SU-DHL-6 (cell line): ENCODE measurements at regions not wholly inside any gene's neighbourhood (a gene's known extent, or its start where the extent isn't known, plus 50 kb on each side); places are given as distances from the start of the nearest gene placed in this dataset.

Experiments used
- H2AFZ ChIP-seq: fragments of 200-600 bp; sonication (generic); 2 replicates; pipeline ENCODE4 v1.6.1; 2014; ENCODE audit warnings: low read depth, mild to moderate bottlenecking, moderate library complexity, mixed read lengths, antibody characterized with exemption, low read length; ENCODE audit not compliant: severe bottlenecking
- H3F3A ChIP-seq: fragments of 200-600 bp; shearing (Covaris generic); 2 replicates; pipeline ENCODE4 v1.6.0; 2016; ENCODE audit warnings: antibody characterized with exemption, mild to moderate bottlenecking; ENCODE audit not compliant: insufficient read depth
- H3K27ac ChIP-seq: fragments of 200-600 bp; sonication (generic); 2 replicates; pipeline ENCODE4 v1.5.1; 2016; ENCODE audit warnings: low read depth, mild to moderate bottlenecking, low read length, moderate library complexity, mixed read lengths
- H3K27me3 ChIP-seq: fragments of 200-600 bp; sonication (generic), shearing (Covaris generic); 2 replicates; pipeline ENCODE4 v1.6.0; 2014; ENCODE audit warnings: mild to moderate bottlenecking, low read length
- H3K36me3 ChIP-seq: fragments of 200-600 bp; sonication (generic); 2 replicates; pipeline ENCODE4 v1.6.1; 2014; ENCODE audit warnings: mild to moderate bottlenecking, low read length, mixed read lengths
- H3K4me2 ChIP-seq: fragments of 300-600, 200-600 bp; shearing (Covaris generic), sonication (generic); 2 replicates; pipeline ENCODE4 v1.6.0; 2014; ENCODE audit warnings: low read length, low read depth, mild to moderate bottlenecking; ENCODE audit not compliant: poor library complexity, severe bottlenecking
- H3K4me3 ChIP-seq: fragments of 200-600 bp; sonication (generic); 2 replicates; pipeline ENCODE4 v1.5.1; 2014; ENCODE audit warnings: antibody characterized with exemption, low read length, mild to moderate bottlenecking, mixed read lengths; ENCODE audit not compliant: insufficient read depth, poor library complexity, severe bottlenecking
- H3K79me2 ChIP-seq: fragments of 200-600 bp; sonication (generic); 2 replicates; pipeline ENCODE4 v1.6.1; 2014; ENCODE audit warnings: mild to moderate bottlenecking, low read length, moderate library complexity; ENCODE audit not compliant: insufficient read depth
- H3K9ac ChIP-seq: fragments of 200-600 bp; sonication (generic); 2 replicates; pipeline ENCODE4 v1.7.0; 2014; ENCODE audit warnings: mild to moderate bottlenecking, low read length
- H3K9me2 ChIP-seq: fragments of 200-600 bp; sonication (generic); replicated peaks from 2 replicates; pipeline ENCODE4 v1.6.1; 2014; ENCODE audit warnings: low read length; ENCODE audit not compliant: insufficient read depth
- H3K9me3 ChIP-seq: fragments of 200-600 bp; sonication (generic); 2 replicates; pipeline ENCODE4 v1.6.1; 2014; ENCODE audit warnings: low read length, mixed read lengths; ENCODE audit not compliant: insufficient read depth
- H4K20me1 ChIP-seq: fragments of 200-600 bp; sonication (generic); 2 replicates; pipeline ENCODE4 v1.6.1; 2014; ENCODE audit warnings: low read depth, mild to moderate bottlenecking, antibody characterized with exemption, low read length, moderate library complexity, mixed read lengths
- EZH2phosphoT487 ChIP-seq: fragments of 200-600 bp; sonication (generic), shearing (Covaris generic); conservative IDR thresholded peaks from 2 replicates; pipeline ENCODE4 v1.6.1; 2018; ENCODE audit warnings: mild to moderate bottlenecking, antibody characterized with exemption, low read length, moderate library complexity, mixed read lengths
- TF ChIP-seq, protein P1 (sequence below): fragments of 200-600 bp; sonication (generic); IDR thresholded peaks from one replicate; pipeline ENCODE4 v1.5.1; 2017; ENCODE audit warnings: antibody characterized with exemption, mild to moderate bottlenecking, low read length, moderate library complexity; ENCODE audit not compliant: insufficient read depth, poor library complexity, severe bottlenecking

DNA sequence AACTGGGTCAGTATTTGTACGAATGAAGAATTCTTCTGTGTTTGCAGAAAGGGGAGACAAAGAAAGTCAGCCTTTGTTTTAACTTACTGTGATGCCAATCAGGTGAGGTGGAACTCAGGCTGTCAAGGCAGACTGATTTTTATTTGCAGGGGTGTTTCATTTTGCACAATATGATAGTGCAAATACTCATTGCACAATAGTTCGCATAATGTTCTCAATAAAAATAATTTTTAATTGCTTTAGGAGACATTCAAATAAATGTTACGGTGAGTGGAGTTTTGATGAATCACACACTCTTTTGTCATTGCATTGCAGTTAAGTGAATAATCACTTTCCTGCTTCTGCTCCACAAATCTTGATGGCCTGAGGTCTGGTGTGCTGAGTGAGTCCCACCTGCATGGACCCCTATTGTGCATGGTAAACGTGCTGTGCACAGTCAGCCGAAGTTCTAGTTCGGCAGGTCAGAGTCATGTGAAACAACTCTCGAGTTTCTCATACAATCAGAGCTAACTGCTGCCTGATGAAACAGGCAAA, 141.3 kb upstream of the FZD8 start:
- no peak for TF ChIP-seq EZH2phosphoT487
- TF ChIP-seq, protein P1, sequence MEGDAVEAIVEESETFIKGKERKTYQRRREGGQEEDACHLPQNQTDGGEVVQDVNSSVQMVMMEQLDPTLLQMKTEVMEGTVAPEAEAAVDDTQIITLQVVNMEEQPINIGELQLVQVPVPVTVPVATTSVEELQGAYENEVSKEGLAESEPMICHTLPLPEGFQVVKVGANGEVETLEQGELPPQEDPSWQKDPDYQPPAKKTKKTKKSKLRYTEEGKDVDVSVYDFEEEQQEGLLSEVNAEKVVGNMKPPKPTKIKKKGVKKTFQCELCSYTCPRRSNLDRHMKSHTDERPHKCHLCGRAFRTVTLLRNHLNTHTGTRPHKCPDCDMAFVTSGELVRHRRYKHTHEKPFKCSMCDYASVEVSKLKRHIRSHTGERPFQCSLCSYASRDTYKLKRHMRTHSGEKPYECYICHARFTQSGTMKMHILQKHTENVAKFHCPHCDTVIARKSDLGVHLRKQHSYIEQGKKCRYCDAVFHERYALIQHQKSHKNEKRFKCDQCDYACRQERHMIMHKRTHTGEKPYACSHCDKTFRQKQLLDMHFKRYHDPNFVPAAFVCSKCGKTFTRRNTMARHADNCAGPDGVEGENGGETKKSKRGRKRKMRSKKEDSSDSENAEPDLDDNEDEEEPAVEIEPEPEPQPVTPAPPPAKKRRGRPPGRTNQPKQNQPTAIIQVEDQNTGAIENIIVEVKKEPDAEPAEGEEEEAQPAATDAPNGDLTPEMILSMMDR = no peak
- no peaks in the 10 kb centered on the region for H3K36me3 ChIP-seq
- H4K20me1 ChIP-seq = no peaks in the 10 kb centered on the region
- no peaks in the 10 kb centered on the region for H3K9me2 ChIP-seq
- H3K4me2 ChIP-seq = no peak overlapping the region
- no peaks in the 10 kb centered on the region for H3F3A ChIP-seq
- no peak overlapping the region for H3K27ac ChIP-seq
- H3K79me2 ChIP-seq = no peaks in the 10 kb centered on the region
- no peak overlapping the region for H3K9ac ChIP-seq
- H3K27me3 ChIP-seq = no peaks in the 10 kb centered on the region
- H3K9me3 ChIP-seq = no peaks in the 10 kb centered on the region
- H2AFZ ChIP-seq = no peak overlapping the region
- no peak overlapping the region for H3K4me3 ChIP-seq

DNA sequence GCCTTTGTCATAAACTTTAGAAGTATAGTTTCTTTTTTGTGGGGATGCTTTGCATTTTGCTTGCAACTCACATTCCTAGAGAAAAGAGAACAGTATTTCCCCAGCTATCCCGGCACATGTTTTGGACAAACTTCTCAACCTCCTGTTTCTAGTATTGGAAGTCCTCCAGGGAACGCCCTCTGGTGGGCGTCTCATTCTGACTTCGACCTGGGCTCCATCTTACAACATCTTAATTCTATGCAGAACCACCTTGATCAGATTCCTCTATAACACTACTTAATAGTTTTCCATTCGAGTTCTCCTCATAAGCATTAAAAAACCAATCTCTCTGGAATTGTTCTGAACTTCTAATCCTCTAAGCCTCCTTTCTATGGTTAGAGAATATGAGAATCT, 139.5 kb upstream of the FZD8 start:
- no peak overlapping the region for H3K4me3 ChIP-seq
- TF ChIP-seq, protein P1 = peak; percentile 46
- no peak for TF ChIP-seq EZH2phosphoT487
- H3K9ac ChIP-seq = no peak overlapping the region
- H3K9me3 ChIP-seq = no peaks in the 10 kb centered on the region
- H3F3A ChIP-seq = no peaks in the 10 kb centered on the region
- H3K27me3 ChIP-seq = no peaks in the 10 kb centered on the region
- no peaks in the 10 kb centered on the region for H3K79me2 ChIP-seq
- H3K4me2 ChIP-seq = no peak overlapping the region
- H2AFZ ChIP-seq = no peak overlapping the region
- no peak overlapping the region for H3K27ac ChIP-seq
- no peaks in the 10 kb centered on the region for H3K9me2 ChIP-seq
- no peaks in the 10 kb centered on the region for H3K36me3 ChIP-seq
- no peaks in the 10 kb centered on the region for H4K20me1 ChIP-seq

DNA sequence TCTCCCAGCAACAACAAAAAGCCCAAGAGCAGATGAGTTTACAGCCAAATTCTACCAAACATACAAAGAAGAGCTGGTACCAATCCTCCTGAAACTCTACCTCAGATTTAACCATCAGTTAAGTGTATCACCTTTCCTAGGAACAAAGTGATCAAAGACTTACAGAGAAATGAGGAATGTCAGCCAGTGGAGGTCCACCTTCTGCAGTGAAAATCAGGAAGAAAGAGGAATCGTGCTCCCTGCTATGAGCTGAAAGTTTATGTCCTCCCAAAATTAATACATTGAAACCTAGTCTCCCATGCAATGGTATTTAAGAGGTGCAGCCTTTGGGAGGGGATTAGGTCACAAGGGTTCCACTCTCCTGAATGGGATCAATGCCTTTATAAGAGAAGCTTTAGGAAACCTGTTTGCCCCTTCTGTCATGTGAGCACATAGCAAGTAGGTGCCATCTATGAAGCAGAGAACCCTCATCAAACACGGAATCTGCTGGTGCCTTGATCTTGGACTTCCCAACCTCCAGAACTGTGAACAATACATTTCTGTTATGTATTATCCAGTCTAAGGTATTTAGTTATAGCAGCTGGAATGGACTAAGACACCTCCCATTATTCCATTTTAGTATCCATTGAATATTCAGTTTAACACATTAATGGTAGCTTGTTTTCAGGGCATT, 139.0 kb upstream of the FZD8 start:
- Histone ChIP-seq H3K79me2 (no peaks in the 10 kb centered on the region), H3K36me3 (no peaks in the 10 kb centered on the region), H3K4me2 (no peak overlapping the region), H2AFZ (no peak overlapping the region), H3K27ac (no peak overlapping the region), H3K9me2 (no peaks in the 10 kb centered on the region), H3K9ac (no peak overlapping the region), H3F3A (no peaks in the 10 kb centered on the region), H3K4me3 (no peak overlapping the region), H3K9me3 (no peaks in the 10 kb centered on the region), H4K20me1 (no peaks in the 10 kb centered on the region), H3K27me3 (no peaks in the 10 kb centered on the region)
- TF ChIP-seq, protein P1 = no peak
